OCI-M2 (cell line): ENCODE measurements at regions not wholly inside any gene's neighbourhood (a gene's known extent, or its start where the extent isn't known, plus 50 kb on each side); places are given as distances from the start of the nearest gene placed in this dataset.

Experiments
- DNase-seq: peaks from one replicate; lab custom pipeline; 2025; ENCODE audit not compliant: unreplicated experiment; lab: John Stamatoyannopoulos, UW

- no peak for DNase-seq
Measured at GRCh38 chr3:139197251-139197650, 146.6 kb upstream of the MRPS22 start.

GRCh38 chr3:139198186-139198585, 145.6 kb upstream of the MRPS22 start:
- no peak for DNase-seq

- no peak for DNase-seq
Measured at GRCh38 chr3:139198929-139199328, 144.9 kb upstream of the MRPS22 start.

- no peak for DNase-seq
Measured at GRCh38 chr3:139199421-139200010, 144.3 kb upstream of the MRPS22 start.

GRCh38 chr3:139201446-139202225, 142.2 kb upstream of the MRPS22 start:
- no peak for DNase-seq

- DNase-seq, result no peak
Measured at GRCh38 chr3:139202226-139202958, 141.4 kb upstream of the MRPS22 start.

GRCh38 chr3:139202959-139203349, 140.9 kb upstream of the MRPS22 start:
- DNase-seq, result no peak

- no peak for DNase-seq
Measured at GRCh38 chr3:139203752-139204151, 140.1 kb upstream of the MRPS22 start.

- DNase-seq, result no peak
Measured at GRCh38 chr3:139204728-139205127, 139.1 kb upstream of the MRPS22 start.

- no peak for DNase-seq
Measured at GRCh38 chr3:139213936-139214335, 129.9 kb upstream of the MRPS22 start.

GRCh38 chr3:139216958-139217357, 126.9 kb upstream of the MRPS22 start:
- no peak for DNase-seq

- DNase-seq, result no peak
Measured at GRCh38 chr3:139217633-139218032, 126.2 kb upstream of the MRPS22 start.

- no peak for DNase-seq
Measured at GRCh38 chr3:139218046-139218445, 125.8 kb upstream of the MRPS22 start.

GRCh38 chr3:139219463-139219862, 124.4 kb upstream of the MRPS22 start:
- no peak for DNase-seq

GRCh38 chr3:139222100-139222657, 121.6 kb upstream of the MRPS22 start:
- peak; percentile 24 for DNase-seq

- no peak for DNase-seq
Measured at GRCh38 chr3:139225548-139225947, 118.3 kb upstream of the MRPS22 start.

- no peak for DNase-seq
Measured at GRCh38 chr3:139226731-139227130, 117.1 kb upstream of the MRPS22 start.

GRCh38 chr3:139227165-139227564, 116.7 kb upstream of the MRPS22 start:
- DNase-seq, result no peak

GRCh38 chr3:139227827-139228226, 116.0 kb upstream of the MRPS22 start:
- no peak for DNase-seq

GRCh38 chr3:139230391-139230790, 113.4 kb upstream of the MRPS22 start:
- no peak for DNase-seq

- no peak for DNase-seq
Measured at GRCh38 chr3:139231555-139232281, 112.1 kb upstream of the MRPS22 start.
